ENCODE measurements at regions not wholly inside any gene's neighbourhood (a gene's known extent, or its start where the extent isn't known, plus 50 kb on each side); places are given as distances from the start of the nearest gene placed in this dataset.

DNA sequence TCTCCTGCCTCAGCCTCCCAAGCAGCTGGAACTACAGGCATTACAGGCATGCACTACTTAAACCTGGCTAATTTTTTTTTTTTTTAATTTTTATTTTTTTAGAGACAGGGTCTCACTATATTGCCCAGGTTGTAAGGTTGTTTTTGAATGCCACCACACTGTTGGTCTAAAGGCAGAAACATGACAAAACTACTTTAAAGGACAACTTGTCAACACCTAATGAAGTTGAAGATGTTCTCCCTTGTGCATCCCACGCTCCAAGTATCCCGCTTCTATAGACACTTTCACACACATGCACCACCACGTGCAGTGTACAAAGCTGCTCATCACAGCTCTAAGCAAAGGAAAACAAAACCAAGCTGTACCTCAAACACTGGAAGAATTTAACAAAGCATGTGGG is 226.4 kb downstream of the FGFR2 start:
- TF ChIP-seq POLR2AphosphoS5 (IDR thresholded peaks at IDR 0.05) (no peak), CTCF (IDR thresholded peaks at IDR 0.05) (no peak), POLR2A (IDR thresholded peaks at IDR 0.05) (no peak), EP300 (IDR thresholded peaks at IDR 0.05) (no peak)

Measured in stomach (tissue), 4 donors.